GM12875 (cell line): ENCODE measurements at regions not wholly inside any gene's neighbourhood (a gene's known extent, or its start where the extent isn't known, plus 50 kb on each side); places are given as distances from the start of the nearest gene placed in this dataset.

Source experiments
- H3K4me3 ChIP-seq: one replicate; pipeline ENCODE4 v1.5.1; 2011; ENCODE audit warnings: low read depth, low read length, control low read depth
- CTCF ChIP-seq: IDR thresholded peaks from 2 replicates; pipeline ENCODE4 v1.5.1; 2011; ENCODE audit warnings: low read depth, mild to moderate bottlenecking, control low read depth, inconsistent platforms, low read length, moderate library complexity, borderline replicate concordance; ENCODE audit not compliant: insufficient read depth

DNA sequence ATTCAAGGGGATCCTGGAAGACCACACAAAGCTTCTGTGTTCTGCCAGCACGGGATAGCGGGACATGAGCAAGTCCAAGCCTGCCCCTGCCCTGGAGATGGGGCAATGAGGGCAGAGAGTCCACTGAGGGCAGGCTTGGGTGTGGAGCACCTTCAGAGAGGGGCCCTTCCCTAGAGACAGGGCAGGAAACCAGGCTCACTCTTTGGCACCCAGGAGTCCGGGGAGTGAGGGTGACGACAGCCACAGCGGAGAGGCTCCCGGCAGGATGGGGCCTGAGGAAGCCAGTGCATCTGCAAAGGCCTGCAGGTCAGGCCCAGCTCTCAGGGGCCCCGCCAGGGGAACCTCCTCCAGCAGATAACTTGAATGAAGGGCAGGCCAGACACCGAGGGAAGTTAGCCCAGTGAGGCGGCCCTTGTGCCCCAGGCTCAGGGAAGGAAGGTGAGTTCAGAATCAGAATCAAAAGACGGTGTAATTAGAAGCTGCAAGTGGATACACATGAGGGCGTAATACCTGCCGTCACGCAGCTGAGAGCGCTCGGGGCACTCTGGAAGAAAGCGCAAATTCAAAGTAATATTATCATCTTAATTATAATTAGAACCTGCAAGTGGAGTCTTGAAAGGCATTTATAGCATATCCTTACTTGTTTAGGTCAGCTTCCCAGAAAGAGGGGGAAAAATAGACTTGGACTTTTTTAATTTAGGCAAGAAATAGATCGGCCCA lies 142.6 kb upstream of the LGALSL start:
- H3K4me3 ChIP-seq, result no peak overlapping the region
- TF ChIP-seq CTCF, result no peak

- no peak for TF ChIP-seq CTCF
- no peak overlapping the region for H3K4me3 ChIP-seq
Measured at GRCh38 chr2:64311948-64312621, 141.9 kb upstream of the LGALSL start.

- TF ChIP-seq CTCF, result no peak
Measured at GRCh38 chr2:64312622-64313397, 141.2 kb upstream of the LGALSL start.

DNA sequence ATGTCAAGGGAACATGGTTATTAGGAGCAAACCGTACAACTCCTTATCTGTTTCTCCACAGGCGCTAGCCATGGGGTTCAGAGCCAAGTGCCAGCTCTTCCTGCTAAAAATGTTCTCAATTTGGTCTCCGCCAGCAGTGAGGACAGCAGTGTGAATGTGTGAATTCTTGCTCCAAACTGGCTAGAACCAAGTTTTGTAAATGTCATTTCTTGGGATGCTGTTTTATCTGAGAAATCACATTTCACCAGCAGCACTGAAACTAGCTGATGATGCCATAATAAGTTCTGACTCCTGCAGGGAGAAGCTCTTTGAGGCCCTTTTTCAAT lies 140.6 kb upstream of the LGALSL start:
- no peak overlapping the region for H3K4me3 ChIP-seq
- TF ChIP-seq CTCF, result no peak

More at GRCh38 chr2:64312622-64313397, 141.2 kb upstream of the LGALSL start:
- H3K4me3 ChIP-seq, result no peak overlapping the region

GRCh38 chr2:64315291-64315960 lies 138.5 kb upstream of the LGALSL start:
- no peak overlapping the region for H3K4me3 ChIP-seq
- no peak for TF ChIP-seq CTCF

GRCh38 chr2:64317707-64318475 lies 136.1 kb upstream of the LGALSL start:
- no peak for TF ChIP-seq CTCF
- H3K4me3 ChIP-seq, result no peak overlapping the region
